RWPE1 (cell line): ENCODE measurements at regions not wholly inside any gene's neighbourhood (a gene's known extent, or its start where the extent isn't known, plus 50 kb on each side); places are given as distances from the start of the nearest gene placed in this dataset.

Experiments
- CTCF ChIA-PET: fragments of 350-600 bp; sonication (Branson Sonifier 250); formaldehyde crosslinking; extraction: SDS; loops from one replicate; lab custom pipeline; 2021; lab: Yijun Ruan, JAX
- POLR2A ChIA-PET: fragments of 400-600 bp; formaldehyde crosslinking; extraction: SDS; loops from one replicate; lab custom pipeline; 2020; ENCODE audit warnings: antibody characterized with exemption; ENCODE audit not compliant: low non-redundant PET; lab: Yijun Ruan, JAX
- DNase-seq: peaks from one replicate; pipeline ENCODE4 v3.0.0; 2012; ENCODE audit warnings: low spot score
- H3K27ac ChIP-seq: fragments of 450-650 bp; 2 replicates; pipeline ENCODE4 v1.5.1; 2017
- CTCF ChIP-seq: fragments of 450-650 bp; conservative IDR thresholded peaks from 2 replicates; pipeline ENCODE4 v1.5.1; 2017; ENCODE audit warnings: low read depth, mild to moderate bottlenecking

- no peak for DNase-seq
- TF ChIP-seq CTCF: no peak
- ChIA-PET CTCF (no interaction called here), POLR2A (no interaction called here)
- H3K27ac ChIP-seq: no peak overlapping the region
Observed at GRCh38 chrX:20461576-20461975, 194.9 kb upstream of the RPS6KA3 start.

- DNase-seq: no peak
- no peak overlapping the region for H3K27ac ChIP-seq
- TF ChIP-seq CTCF: no peak
- CTCF ChIA-PET: no interaction called here
- POLR2A ChIA-PET: no interaction called here
Observed at GRCh38 chrX:20461002-20461401, 194.3 kb upstream of the RPS6KA3 start.

- no peak for DNase-seq
- POLR2A ChIA-PET: no interaction called here
- CTCF ChIA-PET: no interaction called here
- no peak for TF ChIP-seq CTCF
- H3K27ac ChIP-seq: no peak overlapping the region
Observed at GRCh38 chrX:20459410-20460350, 193.0 kb upstream of the RPS6KA3 start.

GRCh38 chrX:20456971-20457370, 190.3 kb upstream of the RPS6KA3 start:
- TF ChIP-seq CTCF: no peak
- DNase-seq: no peak
- H3K27ac ChIP-seq: no peak overlapping the region
- ChIA-PET CTCF (no interaction called here), POLR2A (no interaction called here)

- TF ChIP-seq CTCF: no peak
- H3K27ac ChIP-seq: no peak overlapping the region
- CTCF ChIA-PET: no interaction called here
- no peak for DNase-seq
- POLR2A ChIA-PET: interaction anchor here (0.7 kb wide), 1 partner anchor 1385 kb away, joined by 3 read pairs; the partner anchor contains the start of gene MBTPS2
Observed at GRCh38 chrX:20455001-20455400, 188.3 kb upstream of the RPS6KA3 start.

- TF ChIP-seq CTCF: no peak
- no peak overlapping the region for H3K27ac ChIP-seq
- ChIA-PET CTCF (no interaction called here), POLR2A (no interaction called here)
- no peak for DNase-seq
Observed at GRCh38 chrX:20454117-20454516, 187.4 kb upstream of the RPS6KA3 start.
